H1 (cell line): ENCODE measurements at regions not wholly inside any gene's neighbourhood (a gene's known extent, or its start where the extent isn't known, plus 50 kb on each side); places are given as distances from the start of the nearest gene placed in this dataset.

Experiments used
- CTCF ChIA-PET: fragments of 300-600 bp; sonication (Branson Sonifier 250); formaldehyde crosslinking; loops from one replicate; lab custom pipeline; 2021; ENCODE audit not compliant: partially characterized antibody; lab: Charles Lee
- POLR2A ChIA-PET: fragments of 300-600 bp; sonication (Branson Sonifier 250); formaldehyde crosslinking; loops from one replicate; lab custom pipeline; 2021; ENCODE audit warnings: inconsistent platforms; ENCODE audit not compliant: partially characterized antibody; lab: Charles Lee
- DNase-seq, 2 experiments: peaks; one replicate each; pipeline versions ENCODE4 v3.0.0 to v3.0.0-alpha.2; 2010 to 2022; ENCODE audit warnings: low spot score in 2 of 2, low read depth in 1 of 2, mixed read lengths in 1 of 2
- FAIRE-seq: peaks from 2 replicates; lab custom pipeline; 2011; peaks lifted over from hg19 to GRCh38; lab: Jason Lieb, UNC
- H2AFZ ChIP-seq: 2 replicates; pipeline ENCODE4 v1.8.1; 2012; ENCODE audit warnings: low read length, inconsistent platforms
- H2AK5ac ChIP-seq: 2 replicates; pipeline ENCODE4 v1.6.1; 2013; ENCODE audit warnings: low read depth, low read length
- H2BK120ac ChIP-seq: replicated peaks from 2 replicates; pipeline ENCODE3; 2013; ENCODE audit warnings: low read depth, low read length, inconsistent platforms
- H2BK12ac ChIP-seq: 2 replicates; pipeline ENCODE4 v1.6.1; 2013; ENCODE audit warnings: low read depth, low read length
- H2BK15ac ChIP-seq: 2 replicates; pipeline ENCODE4 v1.6.1; 2013; ENCODE audit warnings: low read length
- H2BK20ac ChIP-seq: 2 replicates; pipeline ENCODE4 v1.6.1; 2013; ENCODE audit warnings: low read length
- H2BK5ac ChIP-seq: 2 replicates; pipeline ENCODE4 v1.6.1; 2013; ENCODE audit warnings: low read depth, low read length
- H3K14ac ChIP-seq: 2 replicates; pipeline ENCODE4 v1.6.1; 2013; ENCODE audit warnings: inconsistent platforms; ENCODE audit not compliant: insufficient read length
- H3K18ac ChIP-seq: 2 replicates; pipeline ENCODE4 v1.6.1; 2013; ENCODE audit warnings: low read length; ENCODE audit errors: extremely low read depth
- H3K23ac ChIP-seq: 2 replicates; pipeline ENCODE4 v1.6.1; 2013; ENCODE audit warnings: inconsistent platforms; ENCODE audit not compliant: insufficient read length
- H3K23me2 ChIP-seq: 2 replicates; pipeline ENCODE4 v1.6.1; 2013; ENCODE audit warnings: low read depth, low read length
- H3K27ac ChIP-seq: 2 replicates; pipeline ENCODE4 v1.6.1; 2011; ENCODE audit warnings: low read depth, low read length, inconsistent platforms
- H3K27me3 ChIP-seq, 4 experiments: replicated peaks in 1 of 4; 1 replicate in 1 of 4; 2 replicates in 3 of 4; pipeline versions ENCODE4 v1.6.1 to v1.8.1; 2011 to 2013; ENCODE audit warnings: low read length in 3 of 4, mild to moderate bottlenecking in 3 of 4, inconsistent platforms in 2 of 4, mixed read lengths in 2 of 4, moderate library complexity in 1 of 4; ENCODE audit not compliant: control insufficient read depth in 3 of 4, insufficient read depth in 3 of 4; ENCODE audit errors: extremely low read depth in 1 of 4
- H3K36me3 ChIP-seq, 4 experiments: 2 replicates each; pipeline versions ENCODE4 v1.6.1 to v1.8.1; 2011 to 2013; ENCODE audit warnings: mild to moderate bottlenecking in 4 of 4, low read length in 3 of 4, moderate library complexity in 2 of 4, control low read depth in 1 of 4, inconsistent platforms in 1 of 4; ENCODE audit not compliant: insufficient read depth in 4 of 4, control insufficient read depth in 2 of 4
- H3K4ac ChIP-seq: replicated peaks from 2 replicates; pipeline ENCODE3; 2013; ENCODE audit warnings: low read length, low read depth, mixed read lengths, inconsistent platforms; ENCODE audit not compliant: insufficient read length
- H3K4me1 ChIP-seq, 4 experiments: replicated peaks in 1 of 4; 1 replicate in 1 of 4; 2 replicates in 3 of 4; pipeline versions ENCODE4 v1.6.1 to v1.8.1; 2011 to 2013; ENCODE audit warnings: low read length in 3 of 4, inconsistent platforms in 2 of 4, mixed read lengths in 1 of 4; ENCODE audit not compliant: insufficient read depth in 4 of 4, control insufficient read depth in 3 of 4
- H3K4me2 ChIP-seq, 2 experiments: 2 replicates each; pipeline versions ENCODE4 v1.6.1 to v1.8.1; 2011 to 2013; ENCODE audit warnings: low read depth in 2 of 2, low read length in 2 of 2, control low read depth in 1 of 2, inconsistent platforms in 1 of 2, mild to moderate bottlenecking in 1 of 2; ENCODE audit not compliant: insufficient read depth in 1 of 2
- H3K4me3 ChIP-seq, 4 experiments: fragments of 200-600, 300-600 bp in 1 of 4; sonication (generic), shearing (Covaris generic), sonication (Bioruptor Twin) in 1 of 4; 2 replicates each; pipeline versions ENCODE4 v1.5.1 to v1.8.1; 2011 to 2016; ENCODE audit warnings: low read length in 4 of 4, low read depth in 3 of 4, control low read depth in 2 of 4, inconsistent platforms in 2 of 4, mild to moderate bottlenecking in 2 of 4, mixed read lengths in 1 of 4, moderate library complexity in 1 of 4; ENCODE audit not compliant: insufficient read depth in 2 of 4; ENCODE audit errors: extremely low read depth in 1 of 4
- H3K56ac ChIP-seq: replicated peaks from 2 replicates; pipeline ENCODE3; 2013; ENCODE audit warnings: low read depth, mild to moderate bottlenecking, mixed read lengths, low read length, inconsistent platforms; ENCODE audit not compliant: insufficient read length
- H3K79me1 ChIP-seq: 2 replicates; pipeline ENCODE4 v1.6.1; 2013; ENCODE audit warnings: low read depth, low read length, control low read depth
- H3K79me2 ChIP-seq, 2 experiments: 2 replicates each; pipeline versions ENCODE4 v1.6.1 to v1.8.1; 2012 to 2013; ENCODE audit warnings: low read length in 2 of 2, mild to moderate bottlenecking in 2 of 2, inconsistent platforms in 1 of 2; ENCODE audit not compliant: insufficient read depth in 2 of 2, control insufficient read depth in 1 of 2
- H3K9ac ChIP-seq, 4 experiments: replicated peaks in 1 of 4; 1 replicate in 1 of 4; 2 replicates in 3 of 4; pipeline versions ENCODE4 v1.6.1 to v1.8.1; 2011 to 2013; ENCODE audit warnings: low read depth in 3 of 4, low read length in 3 of 4, control low read depth in 2 of 4, mild to moderate bottlenecking in 2 of 4, moderate library complexity in 2 of 4, inconsistent platforms in 1 of 4; ENCODE audit errors: extremely low read depth in 1 of 4
- H3K9me3 ChIP-seq, 2 experiments: 2 replicates each; pipeline versions ENCODE4 v1.6.1 to v1.8.1; 2012 to 2013; ENCODE audit warnings: mild to moderate bottlenecking in 2 of 2, moderate library complexity in 2 of 2, control low read depth in 1 of 2, inconsistent platforms in 1 of 2, low read depth in 1 of 2, low read length in 1 of 2, mixed read lengths in 1 of 2; ENCODE audit not compliant: insufficient read depth in 2 of 2
- H4K20me1 ChIP-seq, 2 experiments: replicated peaks in 1 of 2; 2 replicates each; pipeline versions ENCODE3 to v1.8.1; 2011 to 2013; ENCODE audit warnings: inconsistent platforms in 2 of 2, low read length in 2 of 2, mild to moderate bottlenecking in 1 of 2; ENCODE audit not compliant: insufficient read depth in 2 of 2, control insufficient read depth in 1 of 2
- H4K5ac ChIP-seq: 2 replicates; pipeline ENCODE4 v1.6.1; 2013; ENCODE audit warnings: low read length, low read depth, mixed read lengths, inconsistent platforms; ENCODE audit not compliant: insufficient read length
- H4K8ac ChIP-seq: 2 replicates; pipeline ENCODE4 v1.8.0; 2013; ENCODE audit warnings: mild to moderate bottlenecking, moderate library complexity, low read length, inconsistent platforms; ENCODE audit not compliant: insufficient read depth; ENCODE audit errors: extremely low read depth
- H4K91ac ChIP-seq: replicated peaks from 2 replicates; pipeline ENCODE3; 2013; ENCODE audit warnings: low read length, mixed read lengths, inconsistent platforms; ENCODE audit not compliant: insufficient read length
- SAP30 ChIP-seq: fragments of 300-600 bp; sonication (generic); IDR thresholded peaks from 2 replicates; pipeline ENCODE4 v1.7.1; 2012; ENCODE audit warnings: low read length, moderate library complexity, mild to moderate bottlenecking, inconsistent platforms; ENCODE audit not compliant: insufficient read depth, insufficient replicate concordance
- WGBS, 2 experiments: shearing (Covaris generic) in 1 of 2; methylation state at CpG; one replicate each; pipeline versions ENCODE4 v1.1.6 to v1.1.7; 2013 to 2015; ENCODE audit warnings: low lambda C conversion rate in 2 of 2, mixed read lengths in 2 of 2, inconsistent platforms in 1 of 2, low coverage in 1 of 2, missing lambda C conversion rate in 1 of 2; ENCODE audit not compliant: insufficient replicate concordance in 2 of 2, insufficient coverage in 1 of 2, insufficient read length in 1 of 2; ENCODE audit errors: extremely low coverage in 1 of 2, missing lambda C conversion rate in 1 of 2; 5-methylcytosine and 5-hydroxymethylcytosine counted together

GRCh38 chr6:44022671-44023352 is 104.4 kb downstream of the MRPL14 start:
- Histone ChIP-seq H4K5ac (no peak overlapping the region), H3K23ac (no peak overlapping the region), H3K79me2 (no peaks in the 10 kb centered on the region), H3K23me2 (no peaks in the 10 kb centered on the region), H3K4me3 (no peak overlapping the region), H4K91ac (no peak overlapping the region), H2BK120ac (no peak overlapping the region), H4K8ac (no peak overlapping the region), H3K27ac (no peak overlapping the region), H3K4me2 (no peak overlapping the region), H3K18ac (no peak overlapping the region), H2BK5ac (no peak overlapping the region), H3K4ac (no peak overlapping the region), H3K4me1 (peaks cover 0 to 4% (median 0%) of the 10 kb centered on the region in 4 experiments; a peak in 1 of 7 replicates), H3K9me3 (no peaks in the 10 kb centered on the region), H2AFZ (no peak overlapping the region), H3K36me3 (no peaks in the 10 kb centered on the region), H3K56ac (no peak overlapping the region), H4K20me1 (no peaks in the 10 kb centered on the region), H3K79me1 (no peaks in the 10 kb centered on the region), H2BK12ac (no peak overlapping the region), H3K14ac (no peak overlapping the region), H2BK15ac (no peak overlapping the region), H2AK5ac (no peak overlapping the region), H3K9ac (no peak overlapping the region), H3K27me3 (no peaks in the 10 kb centered on the region), H2BK20ac (no peak overlapping the region)
- ChIA-PET CTCF (interaction anchor here (0.9 to 2.9 kb wide), 10 partner anchors 11 to 265 kb away, joined by 3 to 11 read pairs (median 4); no protein-coding TSS in a partner anchor), POLR2A (interaction anchor here (1.2 kb wide), 2 partner anchors 8 to 17 kb away, joined by 3 read pairs; no protein-coding TSS in a partner anchor)
- FAIRE-seq: no peak
- TF ChIP-seq SAP30: no peak
- no peak for DNase-seq
- WGBS, 2 experiments: 85% methylated on average over 14 of the region's 14 CpGs; no CpG with 5 or more reads in 1 of the 2 experiments
